Progenitor cell of endocrine pancreas (in vitro differentiated cells): ENCODE measurements at regions not wholly inside any gene's neighbourhood (a gene's known extent, or its start where the extent isn't known, plus 50 kb on each side); places are given as distances from the start of the nearest gene placed in this dataset.

ENCODE experiments used
- DNase-seq: peaks from one replicate; pipeline ENCODE4 v3.0.0; 2021; ENCODE audit warnings: low spot score; ENCODE audit not compliant: unreplicated experiment
- H3K27ac Mint-ChIP-seq: 2 replicates; pipeline ENCODE4 v1.8.0; 2021; ENCODE audit warnings: mild to moderate bottlenecking, moderate library complexity, mixed read lengths
- H3K27me3 Mint-ChIP-seq: 2 replicates; pipeline ENCODE4 v1.8.0; 2021; ENCODE audit warnings: mixed read lengths
- H3K36me3 Mint-ChIP-seq: 2 replicates; pipeline ENCODE4 v1.8.0; 2022; ENCODE audit warnings: mixed read lengths; ENCODE audit not compliant: insufficient read depth
- H3K4me1 Mint-ChIP-seq: 2 replicates; pipeline ENCODE4 v1.8.0; 2021; ENCODE audit warnings: low read depth, mixed read lengths
- H3K4me3 Mint-ChIP-seq: 2 replicates; pipeline ENCODE4 v1.8.0; 2021; ENCODE audit warnings: low read depth, mild to moderate bottlenecking, moderate library complexity, mixed read lengths
- H3K9me3 Mint-ChIP-seq: 2 replicates; pipeline ENCODE4 v1.8.0; 2021; ENCODE audit warnings: low read depth, mixed read lengths
- CTCF ChIP-seq: fragments of 200-600 bp; sonication (generic); IDR thresholded peaks from one replicate; pipeline ENCODE4 v1.5.0; 2021; ENCODE audit warnings: antibody characterized with exemption, mild to moderate bottlenecking; ENCODE audit not compliant: unreplicated experiment

DNA sequence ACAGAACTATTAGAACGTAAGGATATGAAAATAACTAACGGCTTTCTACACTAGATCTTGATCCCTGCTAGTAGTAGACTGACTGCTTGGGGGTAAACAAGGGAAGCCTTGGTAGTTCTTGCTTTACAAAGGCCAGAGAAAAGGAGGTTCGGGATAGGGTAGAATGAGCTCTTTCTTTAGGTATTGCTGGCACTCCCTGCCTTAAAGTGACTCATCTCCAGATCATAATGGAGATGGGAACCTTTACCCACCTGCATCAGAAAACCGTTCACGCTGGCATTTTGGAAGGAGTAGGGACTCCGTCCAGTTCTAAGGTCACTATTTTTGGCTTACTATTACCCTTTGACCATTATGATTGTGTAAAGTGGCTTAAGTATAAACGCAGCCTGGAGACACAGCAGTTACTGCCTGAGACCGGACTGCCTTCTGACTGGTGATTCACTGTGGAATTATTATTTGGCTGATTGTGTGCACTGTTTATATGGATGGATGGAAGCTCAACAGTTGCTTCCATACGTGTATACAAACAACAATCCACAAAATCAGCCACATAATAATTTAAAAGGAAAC, 482.5 kb downstream of the STK39 start:
- TF ChIP-seq CTCF, result no peak
- DNase-seq, result no peak
- Mint-ChIP-seq H3K27ac (no peak overlapping the region), H3K36me3 (peaks cover 6% of the 10 kb centered on the region), H3K9me3 (peaks cover 6% of the 10 kb centered on the region), H3K27me3 (no peaks in the 10 kb centered on the region), H3K4me3 (no peak overlapping the region), H3K4me1 (peaks cover 31% of the 10 kb centered on the region)

- peaks cover 39% of the 10 kb centered on the region for H3K4me1 Mint-ChIP-seq
- H3K9me3 Mint-ChIP-seq, result peaks cover 3% of the 10 kb centered on the region
- TF ChIP-seq CTCF, result no peak
- H3K4me3 Mint-ChIP-seq, result peak overlapping the region; percentile 1
- peak overlapping the region; percentile 69 for H3K27ac Mint-ChIP-seq
- DNase-seq, result no peak
- peaks cover 5% of the 10 kb centered on the region for H3K36me3 Mint-ChIP-seq
- H3K27me3 Mint-ChIP-seq, result no peaks in the 10 kb centered on the region
Observed at GRCh38 chr2:167761465-167762136, 485.8 kb downstream of the STK39 start.

DNA sequence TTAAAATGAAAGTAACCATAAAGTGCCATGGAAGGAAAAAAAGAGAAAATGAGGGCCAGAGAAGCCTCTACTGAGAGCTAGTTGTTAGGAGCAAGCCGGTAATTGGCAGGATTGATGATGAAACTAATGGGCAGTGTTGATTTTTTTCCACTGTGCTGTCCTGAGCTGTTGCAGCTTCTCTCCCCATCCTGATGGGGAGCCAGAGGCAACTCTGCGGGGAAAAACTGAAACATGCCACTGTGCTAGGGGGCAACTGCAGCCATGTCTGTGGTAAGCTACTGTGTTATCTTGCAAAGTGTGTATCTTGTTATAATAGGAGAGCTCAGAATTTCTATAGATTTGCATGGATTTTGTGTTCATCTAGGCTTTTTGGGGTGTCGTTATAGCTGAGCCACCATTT, 487.9 kb downstream of the STK39 start:
- Mint-ChIP-seq H3K4me3 (no peak overlapping the region), H3K4me1 (peaks cover 42% of the 10 kb centered on the region), H3K27ac (no peak overlapping the region), H3K36me3 (peaks cover 5% of the 10 kb centered on the region), H3K27me3 (no peaks in the 10 kb centered on the region), H3K9me3 (peaks cover 3% of the 10 kb centered on the region)
- no peak for DNase-seq
- no peak for TF ChIP-seq CTCF

GRCh38 chr2:167758292-167758691, 489.1 kb downstream of the STK39 start:
- no peak overlapping the region for H3K27ac Mint-ChIP-seq

GRCh38 chr2:167756446-167756845, 490.9 kb downstream of the STK39 start:
- H3K27ac Mint-ChIP-seq, result no peak overlapping the region
- H3K4me3 Mint-ChIP-seq, result no peak overlapping the region
- H3K4me1 Mint-ChIP-seq, result peaks cover 30% of the 10 kb centered on the region
- TF ChIP-seq CTCF, result no peak
- peaks cover 5% of the 10 kb centered on the region for H3K36me3 Mint-ChIP-seq
- no peaks in the 10 kb centered on the region for H3K27me3 Mint-ChIP-seq
- DNase-seq, result no peak
- H3K9me3 Mint-ChIP-seq, result peaks cover 3% of the 10 kb centered on the region

More at GRCh38 chr2:167758292-167758691, 489.1 kb downstream of the STK39 start:
- TF ChIP-seq CTCF, result no peak
- Mint-ChIP-seq H3K36me3 (peaks cover 5% of the 10 kb centered on the region), H3K4me1 (peaks cover 42% of the 10 kb centered on the region), H3K9me3 (peaks cover 3% of the 10 kb centered on the region), H3K27me3 (no peaks in the 10 kb centered on the region), H3K4me3 (no peak overlapping the region)
- DNase-seq, result no peak
